Type B pancreatic cell (in vitro differentiated cells): ENCODE measurements at regions not wholly inside any gene's neighbourhood (a gene's known extent, or its start where the extent isn't known, plus 50 kb on each side); places are given as distances from the start of the nearest gene placed in this dataset.

Experiments used
- DNase-seq: peaks from one replicate; pipeline ENCODE4 v3.0.0; 2021; ENCODE audit warnings: mixed read lengths; ENCODE audit not compliant: unreplicated experiment; ENCODE audit errors: extremely low spot score
- H3K27ac Mint-ChIP-seq: 2 replicates; pipeline ENCODE4 v1.8.0; 2021; ENCODE audit warnings: mild to moderate bottlenecking, mixed read lengths
- H3K27me3 Mint-ChIP-seq: 2 replicates; pipeline ENCODE4 v1.8.0; 2021; ENCODE audit warnings: mixed read lengths
- H3K36me3 Mint-ChIP-seq: 2 replicates; pipeline ENCODE4 v1.8.0; 2021; ENCODE audit warnings: mixed read lengths
- H3K4me1 Mint-ChIP-seq: one replicate; pipeline ENCODE4 v1.8.0; 2021; ENCODE audit warnings: mixed read lengths; ENCODE audit not compliant: unreplicated experiment
- H3K4me3 Mint-ChIP-seq: 2 replicates; pipeline ENCODE4 v1.8.0; 2021; ENCODE audit warnings: mild to moderate bottlenecking, mixed read lengths
- H3K9me3 Mint-ChIP-seq: 2 replicates; pipeline ENCODE4 v1.8.0; 2021; ENCODE audit warnings: mixed read lengths
- TF ChIP-seq, protein P1 (sequence below): fragments of 200-600 bp; sonication (generic); conservative IDR thresholded peaks from 2 replicates; pipeline ENCODE4 v1.5.0; 2021; ENCODE audit warnings: antibody characterized with exemption, mild to moderate bottlenecking

DNA sequence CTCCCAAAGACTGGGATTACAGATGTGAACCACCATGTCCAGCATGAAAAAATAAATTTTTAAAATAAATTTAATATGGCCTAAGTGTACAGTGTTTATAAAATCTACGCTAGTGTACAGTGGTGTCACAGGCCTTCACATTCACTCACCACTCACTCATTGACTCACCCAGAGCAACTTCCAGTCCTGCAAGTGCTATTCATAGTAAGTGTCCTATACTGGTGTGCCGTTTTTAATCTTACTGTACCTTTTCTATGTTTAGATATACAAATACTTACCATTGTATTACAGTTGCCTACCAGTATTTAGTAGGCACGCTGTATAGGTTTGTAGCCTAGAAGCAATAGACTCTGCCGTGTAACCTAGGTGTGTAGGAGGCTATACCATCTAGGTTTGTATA is 76.1 kb upstream of the FOXN2 start:
- H3K27me3 Mint-ChIP-seq, result no peaks in the 10 kb centered on the region
- no peaks in the 10 kb centered on the region for H3K36me3 Mint-ChIP-seq
- H3K9me3 Mint-ChIP-seq, result no peaks in the 10 kb centered on the region
- H3K4me1 Mint-ChIP-seq, result peaks cover 11% of the 10 kb centered on the region
- no peak overlapping the region for H3K27ac Mint-ChIP-seq
- DNase-seq, result no peak
- H3K4me3 Mint-ChIP-seq, result no peak overlapping the region
- TF ChIP-seq, protein P1, sequence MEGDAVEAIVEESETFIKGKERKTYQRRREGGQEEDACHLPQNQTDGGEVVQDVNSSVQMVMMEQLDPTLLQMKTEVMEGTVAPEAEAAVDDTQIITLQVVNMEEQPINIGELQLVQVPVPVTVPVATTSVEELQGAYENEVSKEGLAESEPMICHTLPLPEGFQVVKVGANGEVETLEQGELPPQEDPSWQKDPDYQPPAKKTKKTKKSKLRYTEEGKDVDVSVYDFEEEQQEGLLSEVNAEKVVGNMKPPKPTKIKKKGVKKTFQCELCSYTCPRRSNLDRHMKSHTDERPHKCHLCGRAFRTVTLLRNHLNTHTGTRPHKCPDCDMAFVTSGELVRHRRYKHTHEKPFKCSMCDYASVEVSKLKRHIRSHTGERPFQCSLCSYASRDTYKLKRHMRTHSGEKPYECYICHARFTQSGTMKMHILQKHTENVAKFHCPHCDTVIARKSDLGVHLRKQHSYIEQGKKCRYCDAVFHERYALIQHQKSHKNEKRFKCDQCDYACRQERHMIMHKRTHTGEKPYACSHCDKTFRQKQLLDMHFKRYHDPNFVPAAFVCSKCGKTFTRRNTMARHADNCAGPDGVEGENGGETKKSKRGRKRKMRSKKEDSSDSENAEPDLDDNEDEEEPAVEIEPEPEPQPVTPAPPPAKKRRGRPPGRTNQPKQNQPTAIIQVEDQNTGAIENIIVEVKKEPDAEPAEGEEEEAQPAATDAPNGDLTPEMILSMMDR, result no peak

- TF ChIP-seq, protein P1, result no peak
- Mint-ChIP-seq H3K36me3 (no peaks in the 10 kb centered on the region), H3K4me3 (no peak overlapping the region), H3K4me1 (peaks cover 7% of the 10 kb centered on the region), H3K27me3 (no peaks in the 10 kb centered on the region), H3K27ac (no peak overlapping the region), H3K9me3 (no peaks in the 10 kb centered on the region)
- DNase-seq, result no peak
These were observed 73.6 kb upstream of the FOXN2 start for GRCh38 chr2:48240912-48241311.

- Mint-ChIP-seq H3K27me3 (no peaks in the 10 kb centered on the region), H3K4me1 (peaks cover 5% of the 10 kb centered on the region), H3K36me3 (no peaks in the 10 kb centered on the region), H3K9me3 (no peaks in the 10 kb centered on the region), H3K27ac (peak overlapping the region; percentile 17), H3K4me3 (no peak overlapping the region)
- no peak for DNase-seq
- TF ChIP-seq, protein P1, result no peak
These were observed 67.3 kb upstream of the FOXN2 start for GRCh38 chr2:48247206-48247605.

DNA sequence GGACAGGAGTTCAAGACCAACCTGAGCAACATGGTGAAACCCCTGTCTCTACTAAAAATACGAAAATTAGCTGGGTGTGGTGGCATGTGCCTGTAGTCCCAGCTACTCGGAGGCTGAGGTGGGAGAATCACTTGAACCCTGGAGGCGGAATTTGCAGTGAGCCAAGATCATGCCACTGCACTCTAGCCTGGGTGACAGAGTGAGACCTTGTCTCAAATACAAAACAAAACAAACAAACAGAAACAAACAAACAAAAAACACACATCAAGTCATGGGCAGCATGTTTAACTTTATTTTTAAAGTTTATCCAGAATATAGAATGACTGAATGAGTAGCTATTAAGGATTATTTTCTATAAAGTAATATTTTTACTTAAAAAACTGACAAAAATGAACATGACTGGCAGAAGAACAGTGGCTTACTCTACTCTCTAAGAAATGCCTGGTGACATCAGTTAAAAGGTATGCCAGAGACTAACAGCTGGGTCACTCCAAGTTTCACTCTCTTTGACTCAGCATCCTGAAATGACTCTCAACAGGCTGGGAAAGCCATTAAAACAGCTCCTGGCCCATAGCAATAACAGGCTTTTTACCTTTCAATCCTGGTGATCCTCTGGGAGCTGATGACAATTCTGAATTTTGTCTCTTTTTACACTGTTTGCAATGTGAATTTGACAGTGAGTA is 66.1 kb upstream of the FOXN2 start:
- TF ChIP-seq, protein P1, result no peak
- DNase-seq, result no peak
- Mint-ChIP-seq H3K4me3 (no peak overlapping the region), H3K36me3 (no peaks in the 10 kb centered on the region), H3K9me3 (no peaks in the 10 kb centered on the region), H3K27me3 (no peaks in the 10 kb centered on the region), H3K4me1 (peaks cover 5% of the 10 kb centered on the region), H3K27ac (peak overlapping the region; percentile 71)

GRCh38 chr2:48249025-48249424 is 65.5 kb upstream of the FOXN2 start:
- DNase-seq, result no peak

More at GRCh38 chr2:48249025-48249424, 65.5 kb upstream of the FOXN2 start:
- peaks cover 5% of the 10 kb centered on the region for H3K4me1 Mint-ChIP-seq
- no peaks in the 10 kb centered on the region for H3K36me3 Mint-ChIP-seq
- TF ChIP-seq, protein P1, result no peak
- H3K4me3 Mint-ChIP-seq, result no peak overlapping the region
- H3K9me3 Mint-ChIP-seq, result no peaks in the 10 kb centered on the region
- no peaks in the 10 kb centered on the region for H3K27me3 Mint-ChIP-seq
- peak overlapping the region; percentile 71 for H3K27ac Mint-ChIP-seq
